Esophagus muscularis mucosa (tissue), 3 donors: ENCODE measurements at regions not wholly inside any gene's neighbourhood (a gene's known extent, or its start where the extent isn't known, plus 50 kb on each side); places are given as distances from the start of the nearest gene placed in this dataset.

Experiments
- CTCF ChIP-seq, 3 experiments: fragments of 200-600 bp in 2 of 3; fragments of 450-650 bp in 1 of 3; sonication (generic) in 2 of 3; IDR thresholded peaks; one replicate each; pipeline ENCODE4 v1.5.1; 2017 to 2019; ENCODE audit warnings: antibody characterized with exemption in 3 of 3, mild to moderate bottlenecking in 2 of 3, moderate library complexity in 1 of 3
- POLR2A ChIP-seq: fragments of 450-650 bp; IDR thresholded peaks from one replicate; pipeline ENCODE4 v1.6.1; 2017; ENCODE audit warnings: antibody characterized with exemption, moderate library complexity, mild to moderate bottlenecking, low read depth
- POLR2AphosphoS5 ChIP-seq, 2 donors: sonication (generic); formaldehyde crosslinking; IDR thresholded peaks; one replicate each; pipeline ENCODE4 v1.6.1; 2017; ENCODE audit warnings: antibody characterized with exemption in 2 of 2

- TF ChIP-seq CTCF (IDR thresholded peaks at IDR 0.05): no peak
- TF ChIP-seq POLR2A: no peak
- no peak for TF ChIP-seq POLR2AphosphoS5 (IDR thresholded peaks at IDR 0.05)
Measured at GRCh38 chr9:20212806-20213205, 409.5 kb downstream of the MLLT3 start.
